GM23338 (cell line): ENCODE measurements at regions not wholly inside any gene's neighbourhood (a gene's known extent, or its start where the extent isn't known, plus 50 kb on each side); places are given as distances from the start of the nearest gene placed in this dataset.

Source experiments
- ATAC-seq: fragments of 200-7000 bp; cut with Tn5 transposase; 3 replicates; pipeline ENCODE4 v1.9.1; 2020
- DNase-seq: peaks from one replicate; pipeline ENCODE4 v3.0.0-alpha.2; 2015; ENCODE audit warnings: low spot score
- H2AFZ ChIP-seq: fragments of 200-600 bp; sonication (generic); 2 replicates; pipeline ENCODE4 v1.8.0; 2016; ENCODE audit warnings: antibody characterized with exemption, mild to moderate bottlenecking, moderate library complexity
- H3F3A ChIP-seq: fragments of 200-600 bp; sonication (generic); replicated peaks from 2 replicates; pipeline ENCODE4 v1.8.0; 2017; ENCODE audit warnings: antibody characterized with exemption, mixed run types, low read depth
- H3K27ac ChIP-seq: fragments of 200-600 bp; sonication (generic); 2 replicates; pipeline ENCODE4 v1.6.1; 2016; ENCODE audit warnings: low read depth
- H3K27me3 ChIP-seq: fragments of 200-600 bp; sonication (generic); 2 replicates; pipeline ENCODE4 v1.8.0; 2016; ENCODE audit warnings: mild to moderate bottlenecking, mixed run types, moderate library complexity; ENCODE audit not compliant: insufficient read depth
- H3K36me3 ChIP-seq: fragments of 200-600 bp; sonication (generic); 2 replicates; pipeline ENCODE4 v1.8.0; 2016; ENCODE audit warnings: mild to moderate bottlenecking; ENCODE audit not compliant: insufficient read depth
- H3K4me1 ChIP-seq: fragments of 200-600 bp; sonication (generic); 2 replicates; pipeline ENCODE4 v1.8.0; 2016; ENCODE audit warnings: mild to moderate bottlenecking, moderate library complexity; ENCODE audit not compliant: insufficient read depth
- H3K4me2 ChIP-seq: fragments of 200-600 bp; sonication (generic); 2 replicates; pipeline ENCODE4 v1.7.1; 2017; ENCODE audit warnings: mixed run types
- H3K4me3 ChIP-seq: fragments of 200-600 bp; sonication (generic); 2 replicates; pipeline ENCODE4 v1.6.1; 2016; ENCODE audit warnings: mixed run types
- H3K79me2 ChIP-seq: fragments of 200-600 bp; sonication (generic); replicated peaks from 2 replicates; pipeline ENCODE4 v1.8.0; 2017; ENCODE audit warnings: mild to moderate bottlenecking; ENCODE audit not compliant: insufficient read depth
- H3K9me2 ChIP-seq: fragments of 200-600 bp; sonication (generic); 2 replicates; pipeline ENCODE4 v1.8.0; 2017; ENCODE audit not compliant: insufficient read depth
- H4K20me1 ChIP-seq: fragments of 200-600 bp; sonication (generic); replicated peaks from 2 replicates; pipeline ENCODE4 v1.8.0; 2017; ENCODE audit warnings: mild to moderate bottlenecking; ENCODE audit not compliant: insufficient read depth
- H3K27ac Mint-ChIP-seq: 2 replicates; pipeline ENCODE4 v1.8.0; 2020; ENCODE audit warnings: inconsistent platforms, mild to moderate bottlenecking, moderate library complexity, mixed read lengths
- H3K27me3 Mint-ChIP-seq: 3 replicates; pipeline ENCODE4 v1.8.0; 2022; ENCODE audit warnings: low read depth, mild to moderate bottlenecking, moderate library complexity, mixed read lengths, inconsistent platforms; ENCODE audit not compliant: insufficient read depth, poor library complexity
- H3K36me3 Mint-ChIP-seq: 3 replicates; pipeline ENCODE4 v1.8.0; 2021; ENCODE audit warnings: low read depth, mild to moderate bottlenecking, inconsistent platforms, moderate library complexity, mixed read lengths
- H3K4me1 Mint-ChIP-seq: 3 replicates; pipeline ENCODE4 v1.8.0; 2020; ENCODE audit warnings: mild to moderate bottlenecking, inconsistent platforms, mixed read lengths
- H3K4me3 Mint-ChIP-seq: 3 replicates; pipeline ENCODE4 v1.8.0; 2021; ENCODE audit warnings: moderate library complexity, mild to moderate bottlenecking, inconsistent platforms, mixed read lengths
- H3K9me3 Mint-ChIP-seq: 3 replicates; pipeline ENCODE4 v1.8.0; 2020; ENCODE audit warnings: moderate library complexity, mild to moderate bottlenecking, inconsistent platforms, mixed read lengths
- CREB1 ChIP-seq: fragments of 250-450 bp; sonication (Bioruptor Pico); IDR thresholded peaks from 2 replicates; pipeline ENCODE4 v1.5.0; 2020; ENCODE audit warnings: low read depth, mild to moderate bottlenecking, moderate library complexity
- CTCF ChIP-seq, 2 experiments: fragments of 200-600 bp in 1 of 2; sonication (generic) in 1 of 2; conservative IDR thresholded peaks; 2 replicates each; pipeline versions ENCODE4 v1.5.1 to v1.6.1; 2016 to 2017; ENCODE audit warnings: antibody characterized with exemption in 2 of 2, low read depth in 2 of 2, mild to moderate bottlenecking in 2 of 2, moderate library complexity in 1 of 2
- EZH2 ChIP-seq: fragments of 200-600 bp; sonication (generic); IDR thresholded peaks from one replicate; pipeline ENCODE4 v1.8.0; 2017; ENCODE audit warnings: antibody characterized with exemption, mild to moderate bottlenecking, low read depth; ENCODE audit not compliant: unreplicated experiment
- EZH2phosphoT487 ChIP-seq: fragments of 200-600 bp; sonication (generic); IDR thresholded peaks from one replicate; pipeline ENCODE4 v1.8.1; 2018; ENCODE audit warnings: antibody characterized with exemption; ENCODE audit not compliant: unreplicated experiment
- JUNB ChIP-seq: IDR thresholded peaks from one replicate; pipeline ENCODE4 v1.6.1; 2016; ENCODE audit warnings: antibody characterized with exemption; ENCODE audit not compliant: unreplicated experiment
- NANOG ChIP-seq: IDR thresholded peaks from 2 replicates; pipeline ENCODE4 v1.6.1; 2016; ENCODE audit warnings: antibody characterized with exemption, borderline replicate concordance
- POLR2AphosphoS5 ChIP-seq: IDR thresholded peaks from 2 replicates; pipeline ENCODE4 v1.6.1; 2016; ENCODE audit warnings: antibody characterized with exemption, low read depth
- REST ChIP-seq: IDR thresholded peaks from one replicate; pipeline ENCODE4 v1.6.1; 2018; ENCODE audit warnings: antibody characterized with exemption; ENCODE audit not compliant: unreplicated experiment
- STAT1 ChIP-seq: IDR thresholded peaks from one replicate; pipeline ENCODE4 v1.6.1; 2016; ENCODE audit warnings: antibody characterized with exemption; ENCODE audit not compliant: unreplicated experiment
- ZNF114 ChIP-seq: fragments of 250-450 bp; sonication (Bioruptor Pico); IDR thresholded peaks from 2 replicates; pipeline ENCODE4 v1.5.0; 2020; ENCODE audit warnings: mild to moderate bottlenecking, moderate library complexity
- ZNF331 ChIP-seq: fragments of 250-450 bp; sonication (Bioruptor Pico); IDR thresholded peaks from 2 replicates; pipeline ENCODE4 v1.5.0; 2020; ENCODE audit warnings: low read depth, mild to moderate bottlenecking, moderate library complexity
- TF ChIP-seq, protein P1 (sequence below): fragments of 250-450 bp; sonication (Bioruptor Pico); IDR thresholded peaks from 2 replicates; pipeline ENCODE4 v1.5.0; 2020; ENCODE audit warnings: mild to moderate bottlenecking, moderate library complexity
- TF ChIP-seq, protein P2 (sequence below): IDR thresholded peaks from 2 replicates; pipeline ENCODE4 v1.6.1; 2016; ENCODE audit warnings: antibody characterized with exemption

GRCh38 chr3:101944308-101944707 is 95.0 kb downstream of the NFKBIZ start:
- H3F3A ChIP-seq: no peaks in the 10 kb centered on the region
- 0 out of 2 replicates have a peak, but pooled peaks cover 4% of the 10 kb centered on the region for H3K9me2 ChIP-seq
- H4K20me1 ChIP-seq: no peaks in the 10 kb centered on the region
- no peaks in the 10 kb centered on the region for H3K9me3 Mint-ChIP-seq
- H3K4me3 Mint-ChIP-seq: no peak overlapping the region
- ATAC-seq: no peak
- no peak for DNase-seq
- no peaks in the 10 kb centered on the region for H3K27me3 ChIP-seq
- H3K27ac Mint-ChIP-seq: no peak overlapping the region
- H3K36me3 Mint-ChIP-seq: no peaks in the 10 kb centered on the region
- H2AFZ ChIP-seq: no peak overlapping the region
- no peaks in the 10 kb centered on the region for H3K27me3 Mint-ChIP-seq
- H3K4me3 ChIP-seq: no peak overlapping the region
- no peaks in the 10 kb centered on the region for H3K79me2 ChIP-seq
- H3K4me1 Mint-ChIP-seq: no peaks in the 10 kb centered on the region
- peaks cover 4% of the 10 kb centered on the region; the same call in 1 of the 2 replicates for H3K4me1 ChIP-seq
- no peak overlapping the region for H3K27ac ChIP-seq
- TF ChIP-seq EZH2: no peak
- no peak for TF ChIP-seq REST
- TF ChIP-seq STAT1: no peak
- TF ChIP-seq, protein P1, sequence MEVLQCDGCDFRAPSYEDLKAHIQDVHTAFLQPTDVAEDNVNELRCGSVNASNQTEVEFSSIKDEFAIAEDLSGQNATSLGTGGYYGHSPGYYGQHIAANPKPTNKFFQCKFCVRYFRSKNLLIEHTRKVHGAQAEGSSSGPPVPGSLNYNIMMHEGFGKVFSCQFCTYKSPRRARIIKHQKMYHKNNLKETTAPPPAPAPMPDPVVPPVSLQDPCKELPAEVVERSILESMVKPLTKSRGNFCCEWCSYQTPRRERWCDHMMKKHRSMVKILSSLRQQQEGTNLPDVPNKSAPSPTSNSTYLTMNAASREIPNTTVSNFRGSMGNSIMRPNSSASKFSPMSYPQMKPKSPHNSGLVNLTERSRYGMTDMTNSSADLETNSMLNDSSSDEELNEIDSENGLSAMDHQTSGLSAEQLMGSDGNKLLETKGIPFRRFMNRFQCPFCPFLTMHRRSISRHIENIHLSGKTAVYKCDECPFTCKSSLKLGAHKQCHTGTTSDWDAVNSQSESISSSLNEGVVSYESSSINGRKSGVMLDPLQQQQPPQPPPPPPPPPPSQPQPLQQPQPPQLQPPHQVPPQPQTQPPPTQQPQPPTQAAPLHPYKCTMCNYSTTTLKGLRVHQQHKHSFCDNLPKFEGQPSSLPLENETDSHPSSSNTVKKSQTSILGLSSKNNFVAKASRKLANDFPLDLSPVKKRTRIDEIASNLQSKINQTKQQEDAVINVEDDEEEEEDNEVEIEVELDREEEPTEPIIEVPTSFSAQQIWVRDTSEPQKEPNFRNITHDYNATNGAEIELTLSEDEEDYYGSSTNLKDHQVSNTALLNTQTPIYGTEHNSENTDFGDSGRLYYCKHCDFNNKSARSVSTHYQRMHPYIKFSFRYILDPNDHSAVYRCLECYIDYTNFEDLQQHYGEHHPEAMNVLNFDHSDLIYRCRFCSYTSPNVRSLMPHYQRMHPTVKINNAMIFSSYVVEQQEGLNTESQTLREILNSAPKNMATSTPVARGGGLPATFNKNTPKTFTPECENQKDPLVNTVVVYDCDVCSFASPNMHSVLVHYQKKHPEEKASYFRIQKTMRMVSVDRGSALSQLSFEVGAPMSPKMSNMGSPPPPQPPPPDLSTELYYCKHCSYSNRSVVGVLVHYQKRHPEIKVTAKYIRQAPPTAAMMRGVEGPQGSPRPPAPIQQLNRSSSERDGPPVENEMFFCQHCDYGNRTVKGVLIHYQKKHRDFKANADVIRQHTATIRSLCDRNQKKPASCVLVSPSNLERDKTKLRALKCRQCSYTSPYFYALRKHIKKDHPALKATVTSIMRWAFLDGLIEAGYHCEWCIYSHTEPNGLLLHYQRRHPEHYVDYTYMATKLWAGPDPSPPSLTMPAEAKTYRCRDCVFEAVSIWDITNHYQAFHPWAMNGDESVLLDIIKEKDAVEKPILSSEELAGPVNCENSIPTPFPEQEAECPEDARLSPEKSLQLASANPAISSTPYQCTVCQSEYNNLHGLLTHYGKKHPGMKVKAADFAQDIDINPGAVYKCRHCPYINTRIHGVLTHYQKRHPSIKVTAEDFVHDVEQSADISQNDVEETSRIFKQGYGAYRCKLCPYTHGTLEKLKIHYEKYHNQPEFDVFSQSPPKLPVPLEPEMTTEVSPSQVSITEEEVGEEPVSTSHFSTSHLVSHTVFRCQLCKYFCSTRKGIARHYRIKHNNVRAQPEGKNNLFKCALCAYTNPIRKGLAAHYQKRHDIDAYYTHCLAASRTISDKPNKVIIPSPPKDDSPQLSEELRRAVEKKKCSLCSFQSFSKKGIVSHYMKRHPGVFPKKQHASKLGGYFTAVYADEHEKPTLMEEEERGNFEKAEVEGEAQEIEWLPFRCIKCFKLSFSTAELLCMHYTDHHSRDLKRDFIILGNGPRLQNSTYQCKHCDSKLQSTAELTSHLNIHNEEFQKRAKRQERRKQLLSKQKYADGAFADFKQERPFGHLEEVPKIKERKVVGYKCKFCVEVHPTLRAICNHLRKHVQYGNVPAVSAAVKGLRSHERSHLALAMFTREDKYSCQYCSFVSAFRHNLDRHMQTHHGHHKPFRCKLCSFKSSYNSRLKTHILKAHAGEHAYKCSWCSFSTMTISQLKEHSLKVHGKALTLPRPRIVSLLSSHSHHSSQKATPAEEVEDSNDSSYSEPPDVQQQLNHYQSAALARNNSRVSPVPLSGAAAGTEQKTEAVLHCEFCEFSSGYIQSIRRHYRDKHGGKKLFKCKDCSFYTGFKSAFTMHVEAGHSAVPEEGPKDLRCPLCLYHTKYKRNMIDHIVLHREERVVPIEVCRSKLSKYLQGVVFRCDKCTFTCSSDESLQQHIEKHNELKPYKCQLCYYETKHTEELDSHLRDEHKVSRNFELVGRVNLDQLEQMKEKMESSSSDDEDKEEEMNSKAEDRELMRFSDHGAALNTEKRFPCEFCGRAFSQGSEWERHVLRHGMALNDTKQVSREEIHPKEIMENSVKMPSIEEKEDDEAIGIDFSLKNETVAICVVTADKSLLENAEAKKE (CRISPR knock-in tag): no peak
- TF ChIP-seq, protein P2, sequence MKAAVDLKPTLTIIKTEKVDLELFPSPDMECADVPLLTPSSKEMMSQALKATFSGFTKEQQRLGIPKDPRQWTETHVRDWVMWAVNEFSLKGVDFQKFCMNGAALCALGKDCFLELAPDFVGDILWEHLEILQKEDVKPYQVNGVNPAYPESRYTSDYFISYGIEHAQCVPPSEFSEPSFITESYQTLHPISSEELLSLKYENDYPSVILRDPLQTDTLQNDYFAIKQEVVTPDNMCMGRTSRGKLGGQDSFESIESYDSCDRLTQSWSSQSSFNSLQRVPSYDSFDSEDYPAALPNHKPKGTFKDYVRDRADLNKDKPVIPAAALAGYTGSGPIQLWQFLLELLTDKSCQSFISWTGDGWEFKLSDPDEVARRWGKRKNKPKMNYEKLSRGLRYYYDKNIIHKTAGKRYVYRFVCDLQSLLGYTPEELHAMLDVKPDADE: no peak
- no peak for TF ChIP-seq JUNB
- TF ChIP-seq POLR2AphosphoS5: no peak
- TF ChIP-seq ZNF331: no peak
- TF ChIP-seq CREB1 (CRISPR knock-in tag): no peak
- TF ChIP-seq EZH2phosphoT487: no peak
- no peak for TF ChIP-seq CTCF (conservative IDR thresholded peaks at IDR 0.05; ENCODE audit: low read depth in 2 of 2)
- no peak for TF ChIP-seq ZNF114 (CRISPR knock-in tag)
- TF ChIP-seq NANOG: no peak
- no peak overlapping the region for H3K4me2 ChIP-seq
- H3K36me3 ChIP-seq: no peaks in the 10 kb centered on the region
